Brain microvascular endothelial cell (primary cell): ENCODE measurements at regions not wholly inside any gene's neighbourhood (a gene's known extent, or its start where the extent isn't known, plus 50 kb on each side); places are given as distances from the start of the nearest gene placed in this dataset.

Source experiments
- DNase-seq: peaks from one replicate; pipeline ENCODE4 v3.0.0-alpha.2; 2020
- H3K27ac ChIP-seq: fragments of 250-450 bp; sonication (Bioruptor Pico); 2 replicates; pipeline ENCODE4 v1.5.1; 2020; ENCODE audit warnings: mild to moderate bottlenecking, moderate library complexity
- H3K27me3 ChIP-seq: fragments of 250-450 bp; sonication (Bioruptor Pico); replicated peaks from 2 replicates; pipeline ENCODE4 v1.5.1; 2020; ENCODE audit warnings: mild to moderate bottlenecking
- H3K36me3 ChIP-seq: fragments of 250-450 bp; sonication (Bioruptor Pico); replicated peaks from 2 replicates; pipeline ENCODE4 v1.5.1; 2020; ENCODE audit warnings: mild to moderate bottlenecking
- H3K4me3 ChIP-seq: 2 replicates; pipeline ENCODE4 v1.5.1; 2011; ENCODE audit warnings: low read depth, mild to moderate bottlenecking, control low read depth, low read length, moderate library complexity
- CTCF ChIP-seq: IDR thresholded peaks from 2 replicates; pipeline ENCODE4 v1.5.1; 2011; ENCODE audit warnings: low read depth, mild to moderate bottlenecking, moderate library complexity, low read length, control low read depth, inconsistent platforms; ENCODE audit errors: missing control alignments
- in situ Hi-C: cut with HindIII; loops from 2 replicates; pipeline ENCODE4 v1.10.0; 2017; ENCODE audit warnings: low sequenced_read_pairs, low pct_ligation_motif_present

GRCh38 chr3:18585004-18585968 is 160.1 kb upstream of the SATB1 start:
- no peak overlapping the region for H3K4me3 ChIP-seq
- in situ Hi-C loops, result no loop called here
- H3K27ac ChIP-seq, result no peak overlapping the region
- no peaks in the 10 kb centered on the region for H3K36me3 ChIP-seq
- no peak for DNase-seq
- H3K27me3 ChIP-seq, result no peaks in the 10 kb centered on the region
- TF ChIP-seq CTCF, result no peak

GRCh38 chr3:18580268-18580667 is 155.1 kb upstream of the SATB1 start:
- no peak for TF ChIP-seq CTCF
- in situ Hi-C loops, result no loop called here
- no peaks in the 10 kb centered on the region for H3K36me3 ChIP-seq
- H3K27me3 ChIP-seq, result no peaks in the 10 kb centered on the region
- no peak overlapping the region for H3K27ac ChIP-seq
- no peak for DNase-seq
- no peak overlapping the region for H3K4me3 ChIP-seq

- Histone ChIP-seq H3K4me3 (no peak overlapping the region), H3K27me3 (no peaks in the 10 kb centered on the region), H3K27ac (no peak overlapping the region), H3K36me3 (no peaks in the 10 kb centered on the region)
- in situ Hi-C loops, result no loop called here
- TF ChIP-seq CTCF, result no peak
- no peak for DNase-seq
Measured at GRCh38 chr3:18579661-18580060, 154.5 kb upstream of the SATB1 start.

DNA sequence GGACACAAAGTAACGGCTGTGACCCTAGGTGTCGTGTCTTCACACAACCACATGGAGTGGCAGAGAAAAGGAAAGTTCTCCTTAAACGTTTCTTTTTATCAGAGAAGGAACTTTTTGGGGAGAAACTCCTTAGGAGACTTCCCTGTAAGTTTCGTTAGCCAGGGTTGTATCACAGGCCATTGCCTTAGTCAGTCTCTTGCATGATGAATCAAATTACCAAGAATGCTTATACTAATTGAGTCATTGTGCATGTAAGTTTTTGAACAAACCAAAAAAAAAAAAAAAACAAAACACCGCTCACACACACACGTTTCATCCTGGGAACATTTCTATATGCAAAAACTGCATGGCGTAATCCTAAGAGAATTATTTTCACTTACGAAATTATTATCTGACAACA is 150.4 kb upstream of the SATB1 start:
- H3K27ac ChIP-seq, result no peak overlapping the region
- no peak for TF ChIP-seq CTCF
- no peaks in the 10 kb centered on the region for H3K27me3 ChIP-seq
- no peak for DNase-seq
- H3K36me3 ChIP-seq, result no peaks in the 10 kb centered on the region
- H3K4me3 ChIP-seq, result no peak overlapping the region
- in situ Hi-C loops, result no loop called here

GRCh38 chr3:18572809-18573208 is 147.7 kb upstream of the SATB1 start:
- no peak for DNase-seq
- Histone ChIP-seq H3K27ac (no peak overlapping the region), H3K4me3 (no peak overlapping the region), H3K27me3 (no peaks in the 10 kb centered on the region), H3K36me3 (no peaks in the 10 kb centered on the region)
- in situ Hi-C loops, result no loop called here
- no peak for TF ChIP-seq CTCF
